ENCODE measurements at regions not wholly inside any gene's neighbourhood (a gene's known extent, or its start where the extent isn't known, plus 50 kb on each side); places are given as distances from the start of the nearest gene placed in this dataset.
"Not testable (repeated sequence)": the region's sequence is repeated elsewhere in the genome, so short reads cannot be mapped to it uniquely, and the experiment has no call there.

- Histone ChIP-seq H3K27me3 (peaks cover 9 to 24% (median 20%) of the 10 kb centered on the region in 11 experiments), H3K4me1 (peaks cover 0 to 12% (median 10%) of the 10 kb centered on the region in 10 experiments; a peak in 15 of 20 replicates), H3K9me3 (replicated peaks in 1 of 11) (no peaks in the 10 kb centered on the region), H3K36me3 (no peaks in the 10 kb centered on the region), H3K27ac (no peak overlapping the region), H3K4me2 (no peak overlapping the region), H4K20me1 (no peaks in the 10 kb centered on the region), H3K4me3 (no peak overlapping the region), H3K9ac (no peak overlapping the region)
- TF ChIP-seq Cebpa-rat (IDR thresholded peaks at IDR 0.05), result no peak
Observed at GRCh38 chr22:49676783-49677494, 150.7 kb downstream of the BRD1 start.

GRCh38 chr22:49676230-49676629, 151.4 kb downstream of the BRD1 start:
- H3K27me3 ChIP-seq, result peaks cover 16 to 31% (median 27%) of the 10 kb centered on the region in 11 experiments
- H3K27ac ChIP-seq, result no peak overlapping the region
- no peak for TF ChIP-seq Cebpa-rat (IDR thresholded peaks at IDR 0.05)
- no peaks in the 10 kb centered on the region for H3K36me3 ChIP-seq
- peaks cover 0 to 7% (median 3%) of the 10 kb centered on the region in 11 experiments; a peak in 4 of 22 replicates for H3K9me3 ChIP-seq (replicated peaks in 1 of 11)
- no peak overlapping the region for H3K9ac ChIP-seq
- peaks cover 0 to 14% (median 10%) of the 10 kb centered on the region in 10 experiments; a peak in 15 of 20 replicates for H3K4me1 ChIP-seq
- H4K20me1 ChIP-seq, result no peaks in the 10 kb centered on the region
- no peak overlapping the region for H3K4me3 ChIP-seq
- no peak overlapping the region for H3K4me2 ChIP-seq

- Histone ChIP-seq H3K36me3 (peaks cover 0 to 6% (median 0%) of the 10 kb centered on the region in 11 experiments; a peak in 2 of 22 replicates), H3K4me3 (no peak overlapping the region), H4K20me1 (no peaks in the 10 kb centered on the region), H3K27ac (no peak overlapping the region), H3K9me3 (replicated peaks in 1 of 11) (peaks cover 8 to 22% (median 17%) of the 10 kb centered on the region in 11 experiments), H3K9ac (no peak overlapping the region), H3K27me3 (peaks cover 32 to 47% (median 43%) of the 10 kb centered on the region in 11 experiments), H3K4me1 (peaks cover 0 to 21% (median 13%) of the 10 kb centered on the region in 10 experiments; a peak in 16 of 20 replicates), H3K4me2 (no peak overlapping the region)
- TF ChIP-seq Cebpa-rat (IDR thresholded peaks at IDR 0.05), result no peak
Observed at GRCh38 chr22:49674479-49675050, 153.1 kb downstream of the BRD1 start.

- TF ChIP-seq Cebpa-rat (IDR thresholded peaks at IDR 0.05), result no peak
- H3K27me3 ChIP-seq, result peaks cover 39 to 46% (median 41%) of the 10 kb centered on the region in 11 experiments
Observed at GRCh38 chr22:49673048-49673447, 154.6 kb downstream of the BRD1 start.

GRCh38 chr22:49672014-49672516, 155.6 kb downstream of the BRD1 start:
- Histone ChIP-seq H3K4me3 (no peak overlapping the region), H3K4me1 (peaks cover 10 to 25% (median 17%) of the 10 kb centered on the region in 10 experiments), H3K36me3 (peaks cover 0 to 7% (median 0%) of the 10 kb centered on the region in 11 experiments; a peak in 2 of 22 replicates), H3K9me3 (replicated peaks in 1 of 11) (peaks cover 17 to 30% (median 24%) of the 10 kb centered on the region in 11 experiments), H4K20me1 (no peaks in the 10 kb centered on the region), H3K4me2 (no peak overlapping the region), H3K27me3 (peaks cover 38 to 46% (median 41%) of the 10 kb centered on the region in 11 experiments), H3K27ac (no peak overlapping the region), H3K9ac (no peak overlapping the region)
- TF ChIP-seq Cebpa-rat (IDR thresholded peaks at IDR 0.05), result no peak

More at GRCh38 chr22:49673048-49673447, 154.6 kb downstream of the BRD1 start:
- Histone ChIP-seq H3K4me2 (no peak overlapping the region), H3K9me3 (replicated peaks in 1 of 11) (peaks cover 17 to 30% (median 24%) of the 10 kb centered on the region in 11 experiments), H3K36me3 (peaks cover 0 to 7% (median 0%) of the 10 kb centered on the region in 11 experiments; a peak in 2 of 22 replicates), H3K4me1 (peaks cover 7 to 22% (median 15%) of the 10 kb centered on the region in 10 experiments), H3K4me3 (no peak overlapping the region), H3K27ac (no peak overlapping the region), H4K20me1 (no peaks in the 10 kb centered on the region), H3K9ac (no peak overlapping the region)

GRCh38 chr22:49671331-49672013, 156.2 kb downstream of the BRD1 start:
- H3K4me2 ChIP-seq, result peak overlapping the region in 7 of 11 experiments; percentile 4 to 68 (median 28); a peak in 7 of 22 replicates

GRCh38 chr22:49670456-49671330, 157.0 kb downstream of the BRD1 start:
- peaks cover 23 to 39% (median 30%) of the 10 kb centered on the region in 10 experiments for H3K4me1 ChIP-seq
- no peaks in the 10 kb centered on the region for H4K20me1 ChIP-seq
- H3K4me3 ChIP-seq, result peak overlapping the region in 6 of 10 experiments; percentile 19 to 47 (median 36); a peak in 9 of 20 replicates
- H3K27me3 ChIP-seq, result peaks cover 38 to 46% (median 41%) of the 10 kb centered on the region in 11 experiments
- H3K36me3 ChIP-seq, result peaks cover 0 to 7% (median 0%) of the 10 kb centered on the region in 11 experiments; a peak in 2 of 22 replicates
- peak overlapping the region; percentile 4 to 68 (median 49); a peak in 18 of 22 replicates for H3K4me2 ChIP-seq
- no peak overlapping the region for H3K27ac ChIP-seq
- H3K9me3 ChIP-seq (replicated peaks in 1 of 11), result peaks cover 17 to 30% (median 24%) of the 10 kb centered on the region in 11 experiments
- H3K9ac ChIP-seq, result no peak overlapping the region
- TF ChIP-seq Cebpa-rat (IDR thresholded peaks at IDR 0.05), result no peak

More at GRCh38 chr22:49671331-49672013, 156.2 kb downstream of the BRD1 start:
- Histone ChIP-seq H3K27ac (no peak overlapping the region), H3K9ac (no peak overlapping the region), H3K4me1 (peaks cover 16 to 31% (median 23%) of the 10 kb centered on the region in 10 experiments), H3K9me3 (replicated peaks in 1 of 11) (peaks cover 17 to 30% (median 24%) of the 10 kb centered on the region in 11 experiments), H3K4me3 (0 out of 20 replicates have a peak overlapping the region, but pooled peaks of 1 of the 10 experiments have one; percentile 37), H3K36me3 (peaks cover 0 to 7% (median 0%) of the 10 kb centered on the region in 11 experiments; a peak in 2 of 22 replicates), H3K27me3 (peaks cover 38 to 46% (median 41%) of the 10 kb centered on the region in 11 experiments), H4K20me1 (no peaks in the 10 kb centered on the region)
- TF ChIP-seq Cebpa-rat (IDR thresholded peaks at IDR 0.05), result no peak

- not testable (repeated sequence) for H3K36me3 ChIP-seq, H3K27ac ChIP-seq, H4K20me1 ChIP-seq, H3K9ac ChIP-seq
- Histone ChIP-seq H3K27me3 (peaks cover 38 to 46% (median 41%) of the 10 kb centered on the region in 11 experiments), H3K4me2 (peak overlapping the region in 10 of 11 experiments; percentile 30 to 68 (median 50); a peak in 14 of 22 replicates), H3K4me1 (peaks cover 30 to 45% (median 37%) of the 10 kb centered on the region in 10 experiments), H3K4me3 (peak overlapping the region in 6 of 10 experiments; percentile 19 to 47 (median 36); a peak in 9 of 20 replicates), H3K9me3 (replicated peaks in 1 of 11) (peaks cover 17 to 30% (median 24%) of the 10 kb centered on the region in 11 experiments)
Observed at GRCh38 chr22:49669969-49670455, 157.7 kb downstream of the BRD1 start.

GRCh38 chr22:49669427-49669968, 158.2 kb downstream of the BRD1 start:
- H3K27ac ChIP-seq, H4K20me1 ChIP-seq, H3K36me3 ChIP-seq, H3K9ac ChIP-seq: not testable (repeated sequence)
- peaks cover 38 to 46% (median 41%) of the 10 kb centered on the region in 11 experiments for H3K27me3 ChIP-seq
- H3K4me2 ChIP-seq, result peak overlapping the region in 5 of 11 experiments; percentile 88 to 91 (median 90); a peak in 4 of 22 replicates
- 0 out of 20 replicates have a peak overlapping the region, but pooled peaks of 1 of the 10 experiments have one; percentile 30 for H3K4me3 ChIP-seq
- H3K4me1 ChIP-seq, result peaks cover 35 to 48% (median 42%) of the 10 kb centered on the region in 10 experiments
- H3K9me3 ChIP-seq (replicated peaks in 1 of 11), result peaks cover 17 to 30% (median 24%) of the 10 kb centered on the region in 11 experiments
